SKM-1 (cell line): ENCODE measurements at regions not wholly inside any gene's neighbourhood (a gene's known extent, or its start where the extent isn't known, plus 50 kb on each side); places are given as distances from the start of the nearest gene placed in this dataset.

Experiments used
- DNase-seq: peaks from one replicate; lab custom pipeline; 2025; ENCODE audit not compliant: unreplicated experiment; lab: John Stamatoyannopoulos, UW

- DNase-seq, result no peak
Measured at GRCh38 chr12:24109381-24110039, 160.0 kb upstream of the SOX5 start.

GRCh38 chr12:24102676-24103075 lies 153.2 kb upstream of the SOX5 start:
- no peak for DNase-seq

DNA sequence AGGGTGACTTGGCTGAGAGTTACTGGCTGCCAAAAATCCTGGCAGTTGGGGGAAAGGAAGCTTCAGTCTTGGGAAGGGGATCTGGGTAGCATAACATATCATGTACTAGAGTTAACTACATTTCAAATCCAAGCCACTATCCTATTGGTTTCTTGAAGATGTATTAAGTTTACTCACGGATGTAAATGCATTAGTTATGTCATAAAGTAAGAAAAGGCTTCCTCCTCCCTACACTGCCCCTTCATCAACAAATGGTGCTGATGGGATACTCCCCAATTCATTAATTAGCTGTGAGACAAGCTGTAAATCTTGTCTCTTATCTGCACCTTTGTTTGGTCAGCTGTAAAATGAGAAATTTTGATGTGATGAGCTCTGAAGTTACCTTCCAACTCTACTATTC lies 150.1 kb upstream of the SOX5 start:
- DNase-seq, result no peak

DNA sequence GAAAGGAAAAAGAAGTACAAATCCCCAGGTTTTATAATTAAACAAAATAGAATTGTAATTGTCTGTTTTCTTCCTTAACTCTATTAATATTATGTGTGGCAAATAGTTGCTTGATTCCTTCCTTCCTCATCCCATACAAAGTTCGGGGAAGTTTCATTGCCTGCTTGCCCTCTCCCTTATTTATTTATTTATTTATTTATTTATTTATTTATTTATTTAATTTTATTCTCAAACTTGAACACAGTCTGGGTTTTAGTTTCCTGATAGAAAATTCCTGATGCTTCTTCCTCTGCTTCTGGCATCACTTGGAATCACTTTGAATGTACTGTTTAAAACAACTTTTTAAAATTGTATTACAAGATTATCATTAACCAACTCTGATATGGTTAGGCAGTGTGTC lies 145.8 kb upstream of the SOX5 start:
- no peak for DNase-seq

DNA sequence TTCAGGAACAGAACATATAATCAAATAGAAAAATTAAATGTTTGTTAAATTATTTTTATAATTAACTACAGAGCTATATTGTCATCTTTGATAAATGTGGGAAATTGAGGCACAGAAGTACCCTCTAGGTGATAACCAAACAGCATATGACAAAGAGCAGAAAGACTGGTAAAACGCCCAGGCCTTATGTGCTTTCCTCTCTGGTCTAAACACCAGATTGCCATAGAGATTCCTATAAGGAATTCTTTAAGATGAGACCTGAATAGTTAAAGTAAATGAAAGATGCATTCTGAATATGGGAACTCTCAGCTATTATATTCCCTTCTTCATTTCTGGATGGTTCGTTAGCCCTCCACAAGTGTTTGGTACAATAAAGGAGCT lies 140.0 kb upstream of the SOX5 start:
- no peak for DNase-seq

GRCh38 chr12:24088751-24089509 lies 139.5 kb upstream of the SOX5 start:
- no peak for DNase-seq

DNA sequence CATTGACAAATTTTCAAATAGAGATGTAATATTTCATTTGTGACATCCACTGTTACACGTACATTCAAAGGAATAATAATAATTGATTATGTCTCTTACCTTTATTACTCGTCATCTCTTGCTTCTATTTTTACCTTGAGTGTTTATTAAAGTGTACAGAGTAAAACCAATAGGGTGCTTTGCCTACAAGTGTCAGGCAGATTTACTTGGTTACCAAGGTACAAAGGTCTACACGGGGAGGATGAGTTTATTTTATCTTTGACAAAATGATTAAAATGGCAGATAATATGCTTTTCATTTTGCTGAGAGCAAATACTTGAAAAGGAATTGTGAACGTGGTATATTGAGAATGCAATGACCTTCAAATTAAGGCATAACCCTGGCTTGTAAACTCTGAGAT lies 137.8 kb upstream of the SOX5 start:
- DNase-seq, result no peak

- no peak for DNase-seq
Measured at GRCh38 chr12:24084800-24085199, 135.3 kb upstream of the SOX5 start.

DNA sequence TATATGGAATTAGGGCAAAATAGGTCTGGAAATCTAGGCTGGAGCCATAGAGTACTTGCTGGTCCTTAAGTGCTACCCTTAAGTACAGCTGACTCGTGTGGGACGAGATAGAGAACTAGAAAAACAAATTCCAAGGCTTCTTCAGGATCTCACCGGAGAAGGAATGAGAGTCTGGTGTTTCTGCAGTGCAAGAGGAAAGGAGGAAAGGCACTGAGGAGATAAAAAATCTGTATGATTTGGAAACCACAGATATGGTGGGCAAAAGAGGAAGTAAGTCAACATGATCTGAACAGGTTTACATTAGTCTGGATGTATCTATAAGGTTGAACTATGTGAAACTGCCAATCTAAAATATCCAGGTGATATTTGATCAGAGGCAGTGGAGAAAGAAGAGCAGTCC lies 134.4 kb upstream of the SOX5 start:
- no peak for DNase-seq

DNA sequence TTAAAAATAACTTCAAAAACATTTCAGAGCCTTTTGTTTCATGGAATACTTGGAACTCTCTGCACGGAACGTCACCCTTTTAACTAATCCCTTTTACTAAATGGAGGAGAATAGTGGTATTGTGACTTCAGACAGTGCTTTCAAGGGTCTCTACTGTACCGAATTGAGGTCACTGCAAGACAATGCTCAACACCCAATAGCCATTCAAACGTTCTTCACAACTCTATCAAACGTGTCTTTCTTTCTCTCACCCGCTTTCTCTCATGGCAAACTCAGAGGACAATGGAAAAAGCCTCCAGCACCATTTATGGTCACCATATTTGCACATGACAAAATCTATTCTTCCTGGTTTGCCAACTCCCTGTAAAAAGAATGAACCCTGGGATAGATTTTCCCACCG lies 132.1 kb upstream of the SOX5 start:
- DNase-seq, result no peak

- DNase-seq, result no peak
Measured at GRCh38 chr12:24081092-24081529, 131.6 kb upstream of the SOX5 start.

DNA sequence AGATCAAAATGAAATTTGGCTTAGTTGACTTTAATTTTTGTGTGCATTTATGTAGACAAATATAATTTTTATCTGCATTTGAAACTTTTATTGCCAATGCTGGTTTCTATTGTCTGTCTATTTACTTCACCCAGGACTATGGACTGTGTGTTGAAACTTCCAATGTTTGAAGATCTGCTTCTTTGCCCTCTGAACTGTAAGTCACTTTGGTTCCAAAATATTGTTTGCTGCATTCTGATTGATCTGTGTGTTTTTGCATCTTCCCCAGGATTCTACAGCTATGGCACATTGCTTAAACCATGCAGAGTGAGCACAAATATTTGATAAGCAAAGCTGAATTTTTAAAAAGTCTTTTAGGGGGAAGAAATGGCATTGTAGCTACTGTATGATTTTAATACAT lies 131.0 kb upstream of the SOX5 start:
- no peak for DNase-seq

DNA sequence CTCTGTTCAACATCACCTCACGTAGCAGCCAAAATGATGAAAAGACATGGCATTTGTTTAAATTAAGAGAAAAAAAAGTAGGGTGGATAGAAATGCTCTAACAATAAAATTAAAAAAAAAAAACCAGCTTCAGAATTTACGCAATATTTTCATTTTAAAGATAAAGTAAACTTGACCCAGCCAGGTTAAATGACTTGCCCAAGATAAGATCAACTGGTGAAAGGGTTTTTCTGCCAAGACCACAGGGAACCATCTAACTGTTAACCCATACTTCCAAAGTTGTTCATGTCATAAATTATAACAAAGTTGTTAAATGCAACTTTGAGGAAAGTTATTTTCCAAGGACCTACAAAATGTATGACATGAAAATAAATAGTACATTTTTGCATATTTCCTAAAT lies 129.6 kb upstream of the SOX5 start:
- no peak for DNase-seq

DNA sequence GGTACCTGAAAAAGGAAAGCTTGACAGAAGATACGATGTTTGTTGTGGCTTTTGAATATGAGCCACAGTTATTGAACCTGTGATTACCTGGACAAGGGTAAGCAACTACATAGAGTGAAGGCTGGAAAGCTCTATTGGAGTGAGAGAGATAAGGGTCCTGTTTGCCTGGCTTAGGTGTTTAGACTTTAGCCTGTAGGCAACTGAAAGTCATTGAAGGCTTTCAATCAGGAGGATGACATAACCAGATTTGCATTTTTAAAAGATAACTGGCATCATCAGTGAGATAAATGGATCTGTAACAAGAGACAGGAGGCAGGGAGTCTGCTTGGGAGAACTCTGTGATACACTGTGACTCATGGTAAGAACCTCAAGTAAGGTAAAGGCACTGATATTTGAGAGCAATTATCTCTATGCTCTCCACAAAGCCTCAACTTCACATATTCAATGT lies 128.9 kb upstream of the SOX5 start:
- no peak for DNase-seq

- no peak for DNase-seq
Measured at GRCh38 chr12:24077161-24077560, 127.7 kb upstream of the SOX5 start.

DNA sequence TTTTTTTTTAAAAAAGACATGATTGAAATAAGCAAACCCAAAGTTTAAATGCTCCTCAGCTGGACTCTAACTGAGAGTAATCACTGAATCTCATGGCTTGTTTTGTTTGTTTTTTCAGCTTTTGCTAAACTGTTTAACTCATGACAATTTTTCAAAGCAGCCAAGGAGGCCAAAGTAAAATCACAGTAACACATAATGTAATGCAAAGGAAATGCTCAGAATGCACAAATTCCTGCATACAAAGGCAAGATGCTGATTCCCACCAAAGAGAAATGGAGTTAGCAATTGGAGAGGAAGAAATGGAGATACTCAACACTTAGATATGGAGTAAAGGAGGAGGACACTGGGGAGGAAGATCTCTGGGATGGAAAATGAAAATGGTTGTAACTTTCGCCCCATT lies 126.2 kb upstream of the SOX5 start:
- no peak for DNase-seq

DNA sequence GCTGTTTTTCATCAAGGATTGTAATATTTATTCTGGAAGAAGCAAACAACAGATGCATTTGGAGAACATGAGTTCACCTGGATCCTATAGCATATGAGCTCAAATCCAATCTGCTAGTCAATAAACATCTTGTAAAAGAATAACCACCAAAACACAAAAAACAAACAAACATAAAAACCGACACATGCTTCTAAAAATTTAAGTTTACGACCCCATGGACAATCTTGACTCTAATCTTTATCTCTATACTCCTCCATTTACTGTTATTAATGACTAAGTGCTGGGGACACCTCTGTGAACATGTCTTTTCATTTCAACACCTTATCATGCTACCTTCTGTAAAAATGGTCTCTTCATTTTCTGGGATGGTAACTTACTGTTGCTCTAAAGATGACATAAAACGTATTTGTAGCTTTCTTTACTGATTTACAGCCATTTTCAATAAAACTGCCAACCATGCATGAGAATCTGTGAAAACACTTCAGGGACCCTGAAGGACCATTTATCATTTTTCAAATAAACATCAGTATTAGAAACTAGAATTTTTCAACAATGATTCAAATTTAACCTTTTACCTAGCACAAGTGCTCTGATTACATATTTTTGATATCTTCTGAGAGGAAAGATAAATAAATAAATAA lies 123.8 kb upstream of the SOX5 start:
- no peak for DNase-seq

DNA sequence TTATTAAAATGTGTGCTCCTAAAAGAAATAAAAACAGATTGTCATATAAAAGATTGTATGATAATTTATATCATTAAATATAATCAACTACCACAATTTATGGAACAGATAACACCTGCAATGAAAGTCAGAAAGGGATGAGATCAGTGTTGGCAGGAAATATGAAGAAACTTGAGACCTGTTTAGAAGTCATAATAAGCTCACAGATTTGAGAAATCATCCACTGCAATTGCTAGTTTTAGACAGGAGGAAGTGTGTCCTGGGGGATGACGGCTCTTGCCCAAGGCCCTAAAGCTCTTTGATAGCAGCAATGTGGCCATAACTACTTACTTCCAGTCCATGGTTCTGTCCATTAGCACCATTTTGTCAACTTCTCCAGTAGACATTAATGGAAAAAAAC lies 122.8 kb upstream of the SOX5 start:
- DNase-seq, result no peak

DNA sequence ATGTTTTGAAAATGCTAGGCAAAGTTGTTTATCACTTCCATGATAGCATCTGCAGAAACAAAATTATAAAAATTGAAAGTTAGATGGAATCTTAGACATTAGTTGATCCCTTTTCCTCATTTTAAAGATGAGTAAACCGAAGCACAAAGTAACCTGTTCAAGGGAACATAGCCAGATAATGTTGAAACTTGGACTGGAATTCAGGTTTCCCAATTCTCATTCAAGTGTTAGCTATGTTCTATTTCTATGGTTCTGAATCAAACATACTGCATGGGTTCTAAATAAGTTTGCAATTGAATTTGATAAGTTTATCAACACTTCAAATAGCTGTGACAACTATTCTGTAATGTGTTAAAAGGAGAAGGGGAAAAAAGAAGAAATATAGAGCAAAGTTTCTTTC lies 122.4 kb upstream of the SOX5 start:
- DNase-seq, result no peak

DNA sequence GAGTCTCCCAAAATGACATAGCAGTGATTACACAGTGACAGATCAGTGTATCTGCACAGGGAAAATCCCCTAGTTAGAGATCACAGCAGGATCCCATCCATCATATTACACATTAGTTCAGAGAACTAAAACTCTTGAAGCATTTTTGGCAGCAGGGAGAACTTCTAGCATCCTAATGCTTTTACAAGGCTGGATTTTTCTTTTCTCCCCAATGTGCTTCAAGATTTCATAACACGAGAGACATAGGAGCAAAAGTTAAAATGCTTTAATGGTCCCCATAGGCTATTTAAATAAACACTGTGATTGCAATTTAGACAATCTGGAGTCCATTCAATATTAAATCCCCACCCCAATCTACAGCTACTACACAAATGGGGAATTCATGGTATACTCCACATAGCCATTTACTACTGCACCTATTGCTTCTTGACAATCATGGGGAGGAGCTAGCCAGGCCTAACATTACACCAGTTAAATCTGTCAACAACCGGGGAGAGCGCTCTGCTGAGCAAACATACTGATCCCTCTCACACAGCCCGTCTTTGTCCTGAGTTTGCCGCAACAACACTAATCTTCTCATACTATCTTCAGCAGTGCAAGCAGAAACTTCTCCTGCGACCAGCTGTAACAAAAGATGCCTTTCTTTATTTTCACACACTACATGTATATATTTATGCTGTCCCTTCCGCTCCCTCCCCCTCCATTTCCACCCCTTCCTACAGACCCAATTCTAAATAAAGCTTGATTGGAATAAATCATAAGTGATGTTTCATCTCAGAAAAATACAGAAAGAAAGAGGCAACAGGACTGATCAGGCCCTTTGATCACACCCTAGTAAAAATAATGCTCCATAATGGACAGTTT lies 120.3 kb upstream of the SOX5 start:
- no peak for DNase-seq

DNA sequence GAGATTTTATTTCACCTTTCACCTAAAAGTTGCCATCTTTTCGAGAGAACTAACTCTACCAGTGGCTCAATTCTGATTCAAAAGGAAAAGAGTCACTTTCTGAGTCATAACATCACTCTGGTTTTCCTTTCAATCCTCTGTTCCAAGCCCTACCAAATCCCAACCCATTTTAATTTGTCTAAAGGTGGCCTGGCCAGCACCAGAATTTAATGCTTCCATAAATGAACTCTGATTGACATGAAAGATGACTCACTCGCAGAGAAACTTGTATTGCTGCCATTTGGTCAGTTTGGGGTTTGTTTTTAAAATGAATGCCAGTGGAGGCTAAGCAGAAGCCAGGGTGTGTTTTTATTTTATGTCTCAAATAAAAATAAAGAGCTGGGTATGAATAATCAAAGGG lies 117.4 kb upstream of the SOX5 start:
- DNase-seq, result no peak
